Esophagus muscularis mucosa (tissue), 4 donors: ENCODE measurements at regions not wholly inside any gene's neighbourhood (a gene's known extent, or its start where the extent isn't known, plus 50 kb on each side); places are given as distances from the start of the nearest gene placed in this dataset.

ENCODE experiments used
- DNase-seq: peaks from one replicate; pipeline ENCODE4 v3.0.0-alpha.2; 2017; ENCODE audit errors: extremely low spot score
- H3K27ac ChIP-seq, 4 donors: fragments of 200-600 bp; sonication (generic); replicated peaks in 1 of 4; 1 replicate in 3 of 4; 2 replicates in 1 of 4; pipeline ENCODE4 v1.5.1; 2016 to 2019; ENCODE audit warnings: mild to moderate bottlenecking in 1 of 4
- H3K27me3 ChIP-seq, 4 donors: fragments of 200-600 bp; sonication (generic); one replicate each; pipeline versions ENCODE4 v1.5.1 to v1.6.0; 2016 to 2019
- H3K36me3 ChIP-seq, 4 donors: fragments of 200-600 bp; sonication (generic); one replicate each; pipeline ENCODE4 v1.5.1; 2016 to 2019
- H3K4me1 ChIP-seq, 4 donors: fragments of 200-600 bp; sonication (generic); one replicate each; pipeline ENCODE4 v1.5.1; 2016 to 2019
- H3K4me3 ChIP-seq, 4 donors: fragments of 200-600 bp; sonication (generic); 1 replicate in 2 of 4; 2 replicates in 2 of 4; pipeline ENCODE4 v1.5.1; 2016 to 2019; ENCODE audit warnings: mild to moderate bottlenecking in 4 of 4, moderate library complexity in 1 of 4
- H3K9me3 ChIP-seq, 4 donors: fragments of 200-600 bp; sonication (generic); 1 replicate in 3 of 4; 2 replicates in 1 of 4; pipeline ENCODE4 v1.5.1; 2016 to 2019
- CTCF ChIP-seq, 3 experiments: fragments of 200-600 bp in 2 of 3; fragments of 450-650 bp in 1 of 3; sonication (generic) in 2 of 3; IDR thresholded peaks; one replicate each; pipeline ENCODE4 v1.5.1; 2017 to 2019; ENCODE audit warnings: antibody characterized with exemption in 3 of 3, mild to moderate bottlenecking in 2 of 3, moderate library complexity in 1 of 3
- EP300 ChIP-seq: sonication (generic); formaldehyde crosslinking; IDR thresholded peaks from one replicate; pipeline ENCODE4 v1.6.1; 2017; ENCODE audit warnings: antibody characterized with exemption
- POLR2A ChIP-seq: fragments of 450-650 bp; IDR thresholded peaks from one replicate; pipeline ENCODE4 v1.6.1; 2017; ENCODE audit warnings: antibody characterized with exemption, moderate library complexity, mild to moderate bottlenecking, low read depth
- POLR2AphosphoS5 ChIP-seq, 2 donors: sonication (generic); formaldehyde crosslinking; IDR thresholded peaks; one replicate each; pipeline ENCODE4 v1.6.1; 2017; ENCODE audit warnings: antibody characterized with exemption in 2 of 2
- WGBS: methylation state at CpG from one replicate; pipeline ENCODE4 v1.1.5; 2018; 5-methylcytosine and 5-hydroxymethylcytosine counted together
- intact Hi-C: fragments of 100-400 bp; cut with DNase I; formaldehyde crosslinking; loops from one replicate; pipeline ENCODE4 v1.15.1; 2023

- peak overlapping the region; percentile 24 to 79 (median 34) for H3K27ac ChIP-seq
Observed at GRCh38 chr3:30457726-30458125, 148.7 kb upstream of the TGFBR2 start.

GRCh38 chr3:30458376-30459171 is 147.8 kb upstream of the TGFBR2 start:
- H3K4me1 ChIP-seq: peaks cover 22 to 52% (median 39%) of the 10 kb centered on the region in 4 donors
- H3K9me3 ChIP-seq: peaks cover 0 to 9% (median 0%) of the 10 kb centered on the region in 4 donors
- H3K36me3 ChIP-seq: no peaks in the 10 kb centered on the region
- DNase-seq: no peak
- H3K27me3 ChIP-seq: no peaks in the 10 kb centered on the region
- no peak for TF ChIP-seq POLR2AphosphoS5 (IDR thresholded peaks at IDR 0.05)
- H3K4me3 ChIP-seq: no peak overlapping the region
- peak overlapping the region; percentile 24 to 79 (median 34) for H3K27ac ChIP-seq
- WGBS: 67% methylated on average over 1 of the region's 1 CpG
- intact Hi-C loops: loop anchor here (10.0 kb wide), 1 partner anchor 236 kb away; no protein-coding TSS in a partner anchor

More at GRCh38 chr3:30457726-30458125, 148.7 kb upstream of the TGFBR2 start:
- no peaks in the 10 kb centered on the region for H3K36me3 ChIP-seq
- no peak for DNase-seq
- intact Hi-C loops: loop anchor here (10.0 kb wide), 1 partner anchor 237 kb away; no protein-coding TSS in a partner anchor
- TF ChIP-seq POLR2AphosphoS5 (IDR thresholded peaks at IDR 0.05) (no peak), POLR2A (no peak), EP300 (no peak), CTCF (IDR thresholded peaks at IDR 0.05) (no peak)
- H3K9me3 ChIP-seq: peaks cover 0 to 9% (median 0%) of the 10 kb centered on the region in 4 donors
- H3K4me3 ChIP-seq: no peak overlapping the region
- H3K27me3 ChIP-seq: no peaks in the 10 kb centered on the region
- 100% methylated on average over 1 of the region's 1 CpG for WGBS
- peaks cover 22 to 56% (median 37%) of the 10 kb centered on the region in 4 donors for H3K4me1 ChIP-seq

GRCh38 chr3:30461311-30461710 is 145.1 kb upstream of the TGFBR2 start:
- no peak for DNase-seq
- no peaks in the 10 kb centered on the region for H3K27me3 ChIP-seq
- H3K36me3 ChIP-seq: no peaks in the 10 kb centered on the region
- intact Hi-C loops: no loop called here
- no peak overlapping the region for H3K4me3 ChIP-seq
- no peak overlapping the region for H3K27ac ChIP-seq
- TF ChIP-seq POLR2A: no peak
- no peak for TF ChIP-seq CTCF (IDR thresholded peaks at IDR 0.05)
- TF ChIP-seq POLR2AphosphoS5 (IDR thresholded peaks at IDR 0.05): no peak
- no peak for TF ChIP-seq EP300
- peaks cover 0 to 9% (median 0%) of the 10 kb centered on the region in 4 donors for H3K9me3 ChIP-seq
- 91% methylated on average over 2 of the region's 2 CpGs for WGBS
- H3K4me1 ChIP-seq: peaks cover 13 to 34% (median 24%) of the 10 kb centered on the region in 4 donors

GRCh38 chr3:30462721-30463470 is 143.5 kb upstream of the TGFBR2 start:
- WGBS: 54% methylated on average over 2 of the region's 2 CpGs
- no peaks in the 10 kb centered on the region for H3K36me3 ChIP-seq
- no peak for DNase-seq
- peaks cover 5 to 20% (median 14%) of the 10 kb centered on the region in 4 donors for H3K4me1 ChIP-seq
- no peak for TF ChIP-seq POLR2A
- no peak for TF ChIP-seq POLR2AphosphoS5 (IDR thresholded peaks at IDR 0.05)
- TF ChIP-seq CTCF (IDR thresholded peaks at IDR 0.05): no peak
- TF ChIP-seq EP300: no peak
- intact Hi-C loops: no loop called here
- peaks cover 0 to 9% (median 0%) of the 10 kb centered on the region in 4 donors for H3K9me3 ChIP-seq
- peak overlapping the region; percentile 8 to 60 (median 34) for H3K27ac ChIP-seq
- H3K27me3 ChIP-seq: no peaks in the 10 kb centered on the region
- H3K4me3 ChIP-seq: no peak overlapping the region

- Histone ChIP-seq H3K27me3 (no peaks in the 10 kb centered on the region), H3K36me3 (no peaks in the 10 kb centered on the region), H3K9me3 (peaks cover 0 to 1% (median 0%) of the 10 kb centered on the region in 4 donors), H3K4me1 (peaks cover 0 to 10% (median 6%) of the 10 kb centered on the region in 4 donors), H3K27ac (peak overlapping the region in 1 of 4 donors; percentile 7), H3K4me3 (no peak overlapping the region)
- DNase-seq: no peak
- TF ChIP-seq EP300: no peak
- no peak for TF ChIP-seq POLR2A
- no peak for TF ChIP-seq POLR2AphosphoS5 (IDR thresholded peaks at IDR 0.05)
- no peak for TF ChIP-seq CTCF (IDR thresholded peaks at IDR 0.05)
- intact Hi-C loops: no loop called here
Observed at GRCh38 chr3:30464381-30464780, 142.0 kb upstream of the TGFBR2 start.
